SK-N-SH treated with all-trans-retinoic acid at 6 μM for 48 hours (cell line): ENCODE measurements at regions not wholly inside any gene's neighbourhood (a gene's known extent, or its start where the extent isn't known, plus 50 kb on each side); places are given as distances from the start of the nearest gene placed in this dataset.

ENCODE experiments used
- ARNTL ChIP-seq: fragments of 450-650 bp; formaldehyde crosslinking; IDR thresholded peaks from 2 replicates; pipeline ENCODE4 v1.5.0; 2020; ENCODE audit warnings: low read depth, mild to moderate bottlenecking, moderate library complexity, borderline replicate concordance
- BACH2 ChIP-seq: fragments of 250-450 bp; sonication (Bioruptor Pico); IDR thresholded peaks from 2 replicates; pipeline ENCODE4 v1.9.0; 2021; ENCODE audit warnings: mild to moderate bottlenecking, borderline replicate concordance
- GLIS3 ChIP-seq: fragments of 250-450 bp; sonication (Bioruptor Pico); IDR thresholded peaks from 2 replicates; pipeline ENCODE4 v1.5.0; 2020; ENCODE audit warnings: mild to moderate bottlenecking, moderate library complexity
- ISL1 ChIP-seq: fragments of 250-450 bp; sonication (Bioruptor Pico); IDR thresholded peaks from 2 replicates; pipeline ENCODE4 v2.1.2; 2022; ENCODE audit warnings: mild to moderate bottlenecking, moderate library complexity
- SNAI2 ChIP-seq: fragments of 250-450 bp; sonication (Bioruptor Pico); IDR thresholded peaks from 2 replicates; pipeline ENCODE4 v1.5.0; 2020; ENCODE audit warnings: mild to moderate bottlenecking, moderate library complexity
- TOX ChIP-seq: fragments of 250-450 bp; sonication (Bioruptor Pico); IDR thresholded peaks from 2 replicates; pipeline ENCODE4 v1.8.0; 2021; ENCODE audit warnings: mild to moderate bottlenecking, moderate library complexity, borderline replicate concordance
- ZNF565 ChIP-seq: fragments of 450-650 bp; formaldehyde crosslinking; conservative IDR thresholded peaks from 2 replicates; pipeline ENCODE4 v1.5.0; 2020; ENCODE audit warnings: low read depth, mild to moderate bottlenecking, moderate library complexity

- no peak for TF ChIP-seq TOX (CRISPR knock-in tag)
- TF ChIP-seq SNAI2 = no peak
- TF ChIP-seq BACH2 (CRISPR knock-in tag) = no peak
- no peak for TF ChIP-seq ISL1
- TF ChIP-seq ZNF565 (CRISPR knock-in tag) = no peak
- no peak for TF ChIP-seq ARNTL (CRISPR knock-in tag)
- no peak for TF ChIP-seq GLIS3 (CRISPR knock-in tag)
Measured at GRCh38 chr11:64503186-64503753, 52.5 kb upstream of the SLC22A11 start.
